A673 (cell line): ENCODE measurements at regions not wholly inside any gene's neighbourhood (a gene's known extent, or its start where the extent isn't known, plus 50 kb on each side); places are given as distances from the start of the nearest gene placed in this dataset.

Experiments
- BruUV-seq: library from RNA; stranded (reverse); fragments of 400-500 nt; replicated peaks from 2 replicates; lab custom pipeline; 2021; lab: Mats Ljungman, UMichigan
- CTCF ChIA-PET: fragments of 300-600 bp; sonication (Branson Sonifier 250); formaldehyde crosslinking; loops from one replicate; lab custom pipeline; 2022; ENCODE audit warnings: antibody characterized with exemption; lab: Charles Lee
- POLR2A ChIA-PET: fragments of 300-600 bp; sonication (Branson Sonifier 250); formaldehyde crosslinking; loops from one replicate; lab custom pipeline; 2022; ENCODE audit warnings: antibody characterized with exemption; ENCODE audit not compliant: low non-redundant PET; lab: Charles Lee
- DNase-seq: peaks from one replicate; pipeline ENCODE4 v3.0.0-alpha.2; 2015; ENCODE audit warnings: low spot score
- H3K27ac ChIP-seq: fragments of 200-600 bp; sonication (generic); 2 replicates; pipeline ENCODE4 v1.5.1; 2016; ENCODE audit warnings: mixed run types, low read depth, mild to moderate bottlenecking, mixed read lengths, antibody characterized with exemption, low read length; ENCODE audit not compliant: poor library complexity, severe bottlenecking
- H3K27me3 ChIP-seq: fragments of 200-600 bp; sonication (generic); replicated peaks from 2 replicates; pipeline ENCODE4 v1.6.1; 2017; ENCODE audit warnings: mixed run types, low read depth, mild to moderate bottlenecking, mixed read lengths, antibody characterized with exemption, low read length; ENCODE audit not compliant: insufficient read depth, poor library complexity
- H3K36me3 ChIP-seq: fragments of 200-600 bp; sonication (generic); 2 replicates; pipeline ENCODE4 v1.6.1; 2016; ENCODE audit warnings: mixed run types, mild to moderate bottlenecking, mixed read lengths, antibody characterized with exemption, low read length; ENCODE audit not compliant: insufficient read depth, poor library complexity, severe bottlenecking
- H3K4me1 ChIP-seq: fragments of 200-600 bp; sonication (generic); 2 replicates; pipeline ENCODE4 v1.6.1; 2017; ENCODE audit warnings: mixed run types, mild to moderate bottlenecking, mixed read lengths, antibody characterized with exemption, low read length; ENCODE audit not compliant: insufficient read depth, poor library complexity, severe bottlenecking
- H3K4me3 ChIP-seq: fragments of 200-600 bp; sonication (generic); 2 replicates; pipeline ENCODE4 v1.5.1; 2016; ENCODE audit warnings: low read depth, mixed run types, mild to moderate bottlenecking, mixed read lengths, low read length; ENCODE audit not compliant: poor library complexity, severe bottlenecking
- H3K9me3 ChIP-seq: fragments of 200-600 bp; sonication (generic); 2 replicates; pipeline ENCODE4 v1.6.1; 2016; ENCODE audit warnings: mixed run types, low read depth, mild to moderate bottlenecking, mixed read lengths, antibody characterized with exemption, low read length; ENCODE audit not compliant: poor library complexity, severe bottlenecking
- CTCF ChIP-seq: fragments of 300-800, 200-600 bp; sonication (generic); conservative IDR thresholded peaks from 2 replicates; pipeline ENCODE4 v1.5.1; 2017; ENCODE audit warnings: low read depth, mild to moderate bottlenecking, antibody characterized with exemption, low read length, moderate library complexity, mixed read lengths
- EZH2 ChIP-seq: fragments of 200-600 bp; sonication (generic); IDR thresholded peaks from 2 replicates; pipeline ENCODE4 v1.6.1; 2017; ENCODE audit warnings: borderline replicate concordance, low read depth, mild to moderate bottlenecking, mixed read lengths, antibody characterized with exemption, low read length; ENCODE audit not compliant: poor library complexity, severe bottlenecking
- intact Hi-C: fragments of 100-400 bp; cut with micrococcal nuclease; formaldehyde crosslinking; loops from one replicate; pipeline ENCODE4 v1.10.0; 2022; ENCODE audit not compliant: unreplicated experiment

- H3K4me1 ChIP-seq: no peaks in the 10 kb centered on the region
- H3K9me3 ChIP-seq: no peaks in the 10 kb centered on the region
- ChIA-PET CTCF (no interaction called here), POLR2A (no interaction called here)
- no peak overlapping the region for H3K27ac ChIP-seq
- H3K27me3 ChIP-seq: no peaks in the 10 kb centered on the region
- DNase-seq: no peak
- no peaks in the 10 kb centered on the region for H3K36me3 ChIP-seq
- intact Hi-C loops: no loop called here
- BruUV-seq: no TSS peak
- no peak overlapping the region for H3K4me3 ChIP-seq
- TF ChIP-seq EZH2 (no peak), CTCF (no peak)
These were observed 547.6 kb downstream of the HAO1 start for GRCh38 chr20:7392542-7393206.

GRCh38 chr20:7399114-7399513 lies 541.1 kb downstream of the HAO1 start:
- Histone ChIP-seq H3K27me3 (no peaks in the 10 kb centered on the region), H3K4me1 (no peaks in the 10 kb centered on the region), H3K4me3 (no peak overlapping the region), H3K27ac (no peak overlapping the region), H3K36me3 (no peaks in the 10 kb centered on the region), H3K9me3 (no peaks in the 10 kb centered on the region)
- intact Hi-C loops: no loop called here
- BruUV-seq: no TSS peak
- no peak for DNase-seq
- ChIA-PET POLR2A (no interaction called here), CTCF (no interaction called here)
- TF ChIP-seq CTCF (no peak), EZH2 (no peak)

- no peaks in the 10 kb centered on the region for H3K36me3 ChIP-seq
- ChIA-PET CTCF (no interaction called here), POLR2A (no interaction called here)
- H3K27ac ChIP-seq: no peak overlapping the region
- TF ChIP-seq EZH2 (no peak), CTCF (no peak)
- H3K27me3 ChIP-seq: no peaks in the 10 kb centered on the region
- H3K4me1 ChIP-seq: no peaks in the 10 kb centered on the region
- no peaks in the 10 kb centered on the region for H3K9me3 ChIP-seq
- BruUV-seq: no TSS peak
- H3K4me3 ChIP-seq: no peak overlapping the region
- DNase-seq: no peak
- intact Hi-C loops: no loop called here
These were observed 540.7 kb downstream of the HAO1 start for GRCh38 chr20:7399575-7399974.
